Ishikawa (cell line): ENCODE measurements at regions not wholly inside any gene's neighbourhood (a gene's known extent, or its start where the extent isn't known, plus 50 kb on each side); places are given as distances from the start of the nearest gene placed in this dataset.

ENCODE experiments used
- CEBPB ChIP-seq: IDR thresholded peaks from 2 replicates; pipeline ENCODE4 v1.6.1; 2012
- CREB1 ChIP-seq: IDR thresholded peaks from 2 replicates; pipeline ENCODE4 v1.6.1; 2012; ENCODE audit warnings: low read depth
- EGR1 ChIP-seq: IDR thresholded peaks from 2 replicates; pipeline ENCODE4 v1.6.1; 2012
- EP300 ChIP-seq: IDR thresholded peaks from 2 replicates; pipeline ENCODE4 v1.6.1; 2012; ENCODE audit warnings: borderline replicate concordance
- FOXM1 ChIP-seq: IDR thresholded peaks from 2 replicates; pipeline ENCODE4 v1.6.1; 2012; ENCODE audit warnings: low read depth, borderline replicate concordance
- MAX ChIP-seq: IDR thresholded peaks from 2 replicates; pipeline ENCODE4 v1.6.1; 2012
- NFIC ChIP-seq: IDR thresholded peaks from 2 replicates; pipeline ENCODE4 v1.6.1; 2012
- RAD21 ChIP-seq: IDR thresholded peaks from 2 replicates; pipeline ENCODE4 v1.6.1; 2012; ENCODE audit warnings: low read depth
- TAF1 ChIP-seq: IDR thresholded peaks from 2 replicates; pipeline ENCODE4 v1.6.1; 2012; ENCODE audit warnings: low read depth, mild to moderate bottlenecking
- TCF12 ChIP-seq: IDR thresholded peaks from 2 replicates; pipeline ENCODE4 v1.6.1; 2012; ENCODE audit warnings: low read depth
- TEAD4 ChIP-seq: IDR thresholded peaks from 2 replicates; pipeline ENCODE4 v1.6.1; 2012
- YY1 ChIP-seq: IDR thresholded peaks from 2 replicates; pipeline ENCODE4 v1.6.1; 2012; ENCODE audit warnings: low read depth
- ZBTB7A ChIP-seq: IDR thresholded peaks from 2 replicates; pipeline ENCODE4 v1.6.1; 2012; ENCODE audit warnings: low read depth
- TF ChIP-seq, protein P1 (sequence below): IDR thresholded peaks from 2 replicates; pipeline ENCODE4 v1.6.1; 2012; ENCODE audit warnings: low read depth, mild to moderate bottlenecking
- TF ChIP-seq, protein P2 (sequence below): IDR thresholded peaks from 2 replicates; pipeline ENCODE4 v1.6.1; 2012

GRCh38 chr9:20030671-20031070, 241.8 kb upstream of the SLC24A2 start:
- TF ChIP-seq, protein P1, sequence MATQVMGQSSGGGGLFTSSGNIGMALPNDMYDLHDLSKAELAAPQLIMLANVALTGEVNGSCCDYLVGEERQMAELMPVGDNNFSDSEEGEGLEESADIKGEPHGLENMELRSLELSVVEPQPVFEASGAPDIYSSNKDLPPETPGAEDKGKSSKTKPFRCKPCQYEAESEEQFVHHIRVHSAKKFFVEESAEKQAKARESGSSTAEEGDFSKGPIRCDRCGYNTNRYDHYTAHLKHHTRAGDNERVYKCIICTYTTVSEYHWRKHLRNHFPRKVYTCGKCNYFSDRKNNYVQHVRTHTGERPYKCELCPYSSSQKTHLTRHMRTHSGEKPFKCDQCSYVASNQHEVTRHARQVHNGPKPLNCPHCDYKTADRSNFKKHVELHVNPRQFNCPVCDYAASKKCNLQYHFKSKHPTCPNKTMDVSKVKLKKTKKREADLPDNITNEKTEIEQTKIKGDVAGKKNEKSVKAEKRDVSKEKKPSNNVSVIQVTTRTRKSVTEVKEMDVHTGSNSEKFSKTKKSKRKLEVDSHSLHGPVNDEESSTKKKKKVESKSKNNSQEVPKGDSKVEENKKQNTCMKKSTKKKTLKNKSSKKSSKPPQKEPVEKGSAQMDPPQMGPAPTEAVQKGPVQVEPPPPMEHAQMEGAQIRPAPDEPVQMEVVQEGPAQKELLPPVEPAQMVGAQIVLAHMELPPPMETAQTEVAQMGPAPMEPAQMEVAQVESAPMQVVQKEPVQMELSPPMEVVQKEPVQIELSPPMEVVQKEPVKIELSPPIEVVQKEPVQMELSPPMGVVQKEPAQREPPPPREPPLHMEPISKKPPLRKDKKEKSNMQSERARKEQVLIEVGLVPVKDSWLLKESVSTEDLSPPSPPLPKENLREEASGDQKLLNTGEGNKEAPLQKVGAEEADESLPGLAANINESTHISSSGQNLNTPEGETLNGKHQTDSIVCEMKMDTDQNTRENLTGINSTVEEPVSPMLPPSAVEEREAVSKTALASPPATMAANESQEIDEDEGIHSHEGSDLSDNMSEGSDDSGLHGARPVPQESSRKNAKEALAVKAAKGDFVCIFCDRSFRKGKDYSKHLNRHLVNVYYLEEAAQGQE, result no peak
- TF ChIP-seq MAX, result no peak
- no peak for TF ChIP-seq ZBTB7A
- TF ChIP-seq EP300, result no peak

DNA sequence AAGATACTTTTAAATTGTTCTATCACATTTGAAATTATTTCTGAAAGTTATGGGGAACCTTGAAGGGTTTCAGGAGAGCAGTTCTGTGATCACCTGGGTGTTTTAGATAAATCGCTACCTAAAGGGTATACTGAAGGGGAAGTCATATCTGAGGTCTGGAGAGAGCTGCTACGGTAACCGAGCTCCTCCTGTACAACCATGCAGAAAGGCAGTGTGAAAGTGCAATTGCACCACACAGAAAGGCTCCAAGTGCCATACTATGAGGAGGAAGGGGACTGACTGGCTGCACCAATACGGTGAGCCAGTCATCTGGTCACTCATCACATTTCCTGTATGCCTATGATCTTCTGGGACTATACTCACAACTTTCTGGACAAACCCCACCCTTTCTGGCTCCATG, 241.4 kb upstream of the SLC24A2 start:
- TF ChIP-seq, protein P1, result no peak
- no peak for TF ChIP-seq EGR1
- no peak for TF ChIP-seq NFIC
- no peak for TF ChIP-seq CREB1

GRCh38 chr9:20028849-20029231, 240.0 kb upstream of the SLC24A2 start:
- TF ChIP-seq EP300 (no peak), YY1 (no peak), TAF1 (no peak), NFIC (no peak), CREB1 (no peak), ZBTB7A (no peak), EGR1 (no peak), TCF12 (no peak), MAX (no peak), FOXM1 (no peak), RAD21 (no peak), TEAD4 (no peak)
- TF ChIP-seq, protein P1, result no peak
- TF ChIP-seq, protein P2, sequence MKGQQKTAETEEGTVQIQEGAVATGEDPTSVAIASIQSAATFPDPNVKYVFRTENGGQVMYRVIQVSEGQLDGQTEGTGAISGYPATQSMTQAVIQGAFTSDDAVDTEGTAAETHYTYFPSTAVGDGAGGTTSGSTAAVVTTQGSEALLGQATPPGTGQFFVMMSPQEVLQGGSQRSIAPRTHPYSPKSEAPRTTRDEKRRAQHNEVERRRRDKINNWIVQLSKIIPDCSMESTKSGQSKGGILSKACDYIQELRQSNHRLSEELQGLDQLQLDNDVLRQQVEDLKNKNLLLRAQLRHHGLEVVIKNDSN, result no peak

DNA sequence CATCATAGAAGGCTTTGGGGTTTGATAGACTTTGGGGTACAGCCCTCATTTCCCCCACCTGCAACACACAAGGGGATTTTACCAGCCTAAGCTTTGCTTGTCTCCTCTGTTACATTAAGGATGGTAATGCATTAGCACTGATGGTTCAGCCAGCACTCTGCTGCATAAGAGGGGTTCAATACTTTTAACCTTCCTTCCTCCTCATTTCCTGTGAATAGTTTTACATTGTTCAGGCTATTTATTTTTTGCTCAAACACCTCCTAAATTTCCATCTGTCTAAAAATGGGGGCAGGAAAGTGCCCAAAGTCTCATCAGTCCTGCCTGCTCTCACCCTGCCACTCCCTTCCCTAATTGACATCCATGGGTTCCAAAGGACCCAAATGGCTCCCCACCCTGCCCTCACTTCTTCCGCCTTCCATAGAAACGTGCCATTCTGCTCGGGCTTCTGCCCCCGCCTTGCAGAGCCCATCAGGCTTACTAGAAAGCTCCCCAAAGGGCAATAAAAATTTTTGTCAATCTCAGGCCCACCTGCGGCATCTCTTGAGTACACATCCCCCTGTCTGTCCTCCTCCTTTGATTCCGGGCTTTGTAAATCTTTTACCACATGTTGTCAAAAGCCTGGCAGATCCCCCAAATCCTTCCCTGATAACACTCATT, 239.5 kb upstream of the SLC24A2 start:
- no peak for TF ChIP-seq FOXM1
- no peak for TF ChIP-seq NFIC
- TF ChIP-seq MAX, result no peak
- no peak for TF ChIP-seq YY1
- TF ChIP-seq RAD21, result no peak
- no peak for TF ChIP-seq CEBPB
- TF ChIP-seq, protein P2, result no peak
- TF ChIP-seq TCF12, result no peak
- no peak for TF ChIP-seq CREB1
- no peak for TF ChIP-seq EGR1
- TF ChIP-seq TAF1, result no peak
- TF ChIP-seq, protein P1, result no peak
- no peak for TF ChIP-seq EP300
- TF ChIP-seq ZBTB7A, result no peak
- TF ChIP-seq TEAD4, result no peak
